Caco-2 (cell line): ENCODE measurements at regions not wholly inside any gene's neighbourhood (a gene's known extent, or its start where the extent isn't known, plus 50 kb on each side); places are given as distances from the start of the nearest gene placed in this dataset.
A peak's percentile ranks its signal among the peaks of the same experiment; 100 is the strongest.

ENCODE experiments used
- BruUV-seq: library from RNA; stranded (reverse); fragments of 400-500 nt; replicated peaks from 2 replicates; lab custom pipeline; 2021; lab: Mats Ljungman, UMichigan
- CTCF ChIA-PET: fragments of 300-600 bp; sonication (Branson Sonifier 250); formaldehyde crosslinking; loops from one replicate; lab custom pipeline; 2022; ENCODE audit warnings: antibody characterized with exemption; lab: Charles Lee
- POLR2A ChIA-PET: fragments of 300-600 bp; sonication (Branson Sonifier 250); formaldehyde crosslinking; loops from one replicate; lab custom pipeline; 2022; ENCODE audit warnings: antibody characterized with exemption; lab: Charles Lee
- DNase-seq, 2 experiments: peaks; one replicate each; pipeline versions ENCODE4 v3.0.0 to v3.0.0-alpha.2; 2020 to 2022
- H3K27me3 ChIP-seq: replicated peaks from 2 replicates; pipeline ENCODE4 v1.6.0; 2011; ENCODE audit warnings: low read length; ENCODE audit not compliant: control insufficient read depth, insufficient read depth
- H3K36me3 ChIP-seq: 2 replicates; pipeline ENCODE4 v1.5.1; 2011; ENCODE audit warnings: low read length; ENCODE audit not compliant: control insufficient read depth, insufficient read depth
- H3K4me1 ChIP-seq: fragments of 250-450 bp; sonication (Bioruptor Pico); 2 replicates; pipeline ENCODE4 v1.5.1; 2020; ENCODE audit warnings: mild to moderate bottlenecking
- H3K4me3 ChIP-seq: 2 replicates; pipeline ENCODE4 v1.5.1; 2011; ENCODE audit warnings: low read depth, mild to moderate bottlenecking, control low read depth, low read length
- H3K9me3 ChIP-seq: fragments of 250-450 bp; sonication (Bioruptor Pico); 2 replicates; pipeline ENCODE4 v1.5.1; 2020; ENCODE audit warnings: mild to moderate bottlenecking, moderate library complexity
- H3K27ac Mint-ChIP-seq: one replicate; pipeline ENCODE4 v1.8.0; 2022; ENCODE audit warnings: mixed read lengths; ENCODE audit not compliant: unreplicated experiment
- H3K27me3 Mint-ChIP-seq: one replicate; pipeline ENCODE4 v1.8.0; 2022; ENCODE audit warnings: mixed read lengths; ENCODE audit not compliant: insufficient read depth, unreplicated experiment
- H3K36me3 Mint-ChIP-seq: one replicate; pipeline ENCODE4 v1.8.0; 2022; ENCODE audit warnings: mild to moderate bottlenecking, mixed read lengths; ENCODE audit not compliant: insufficient read depth, unreplicated experiment
- H3K4me1 Mint-ChIP-seq: one replicate; pipeline ENCODE4 v1.8.0; 2022; ENCODE audit warnings: low read depth, mixed read lengths; ENCODE audit not compliant: unreplicated experiment
- H3K4me3 Mint-ChIP-seq: one replicate; pipeline ENCODE4 v1.8.0; 2022; ENCODE audit warnings: mild to moderate bottlenecking, moderate library complexity, mixed read lengths; ENCODE audit not compliant: unreplicated experiment
- H3K9me3 Mint-ChIP-seq: one replicate; pipeline ENCODE4 v1.8.0; 2022; ENCODE audit warnings: mixed read lengths; ENCODE audit not compliant: unreplicated experiment
- intact Hi-C: fragments of 100-400 bp; cut with micrococcal nuclease; formaldehyde crosslinking; loops from one replicate; pipeline ENCODE4 v1.10.0; 2022; ENCODE audit not compliant: unreplicated experiment
- TF ChIP-seq, protein P1 (sequence below), 2 experiments: fragments of 200-600 bp in 1 of 2; IDR thresholded peaks; 1 replicate in 1 of 2; 2 replicates in 1 of 2; pipeline versions ENCODE4 v1.5.1 to v1.8.0; 2011 to 2022; ENCODE audit warnings: antibody characterized with exemption in 1 of 2, control low read depth in 1 of 2, inconsistent platforms in 1 of 2, low read depth in 1 of 2, low read length in 1 of 2, mild to moderate bottlenecking in 1 of 2, moderate library complexity in 1 of 2; ENCODE audit not compliant: insufficient read depth in 1 of 2, severe bottlenecking in 1 of 2, unreplicated experiment in 1 of 2

DNA sequence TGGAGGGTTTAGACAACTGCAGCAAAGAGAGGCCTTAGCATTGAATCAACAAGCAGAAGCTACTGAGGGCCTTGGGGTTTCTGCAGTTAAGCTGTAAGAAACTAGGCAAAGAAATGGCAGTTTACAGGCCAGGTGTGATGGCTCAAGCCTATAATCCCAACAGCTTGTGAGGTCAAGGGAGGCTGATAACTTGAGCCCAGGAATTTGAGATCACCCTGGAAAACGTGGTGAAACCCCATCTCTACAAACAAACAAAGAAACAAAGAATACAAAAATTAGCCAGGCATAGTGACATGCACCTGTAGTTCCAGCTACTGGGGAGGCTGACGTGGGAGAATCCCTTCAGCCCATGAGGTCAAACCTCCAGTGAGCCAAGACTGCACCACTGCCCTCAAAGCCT is 421.6 kb upstream of the CHST9 start:
- no peaks in the 10 kb centered on the region for H3K9me3 ChIP-seq
- TF ChIP-seq, protein P1, sequence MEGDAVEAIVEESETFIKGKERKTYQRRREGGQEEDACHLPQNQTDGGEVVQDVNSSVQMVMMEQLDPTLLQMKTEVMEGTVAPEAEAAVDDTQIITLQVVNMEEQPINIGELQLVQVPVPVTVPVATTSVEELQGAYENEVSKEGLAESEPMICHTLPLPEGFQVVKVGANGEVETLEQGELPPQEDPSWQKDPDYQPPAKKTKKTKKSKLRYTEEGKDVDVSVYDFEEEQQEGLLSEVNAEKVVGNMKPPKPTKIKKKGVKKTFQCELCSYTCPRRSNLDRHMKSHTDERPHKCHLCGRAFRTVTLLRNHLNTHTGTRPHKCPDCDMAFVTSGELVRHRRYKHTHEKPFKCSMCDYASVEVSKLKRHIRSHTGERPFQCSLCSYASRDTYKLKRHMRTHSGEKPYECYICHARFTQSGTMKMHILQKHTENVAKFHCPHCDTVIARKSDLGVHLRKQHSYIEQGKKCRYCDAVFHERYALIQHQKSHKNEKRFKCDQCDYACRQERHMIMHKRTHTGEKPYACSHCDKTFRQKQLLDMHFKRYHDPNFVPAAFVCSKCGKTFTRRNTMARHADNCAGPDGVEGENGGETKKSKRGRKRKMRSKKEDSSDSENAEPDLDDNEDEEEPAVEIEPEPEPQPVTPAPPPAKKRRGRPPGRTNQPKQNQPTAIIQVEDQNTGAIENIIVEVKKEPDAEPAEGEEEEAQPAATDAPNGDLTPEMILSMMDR (IDR thresholded peaks at IDR 0.05; ENCODE audit: insufficient read depth in 1 of 2, low read depth in 1 of 2, low read length in 1 of 2, severe bottlenecking in 1 of 2, unreplicated experiment in 1 of 2) = no peak

DNA sequence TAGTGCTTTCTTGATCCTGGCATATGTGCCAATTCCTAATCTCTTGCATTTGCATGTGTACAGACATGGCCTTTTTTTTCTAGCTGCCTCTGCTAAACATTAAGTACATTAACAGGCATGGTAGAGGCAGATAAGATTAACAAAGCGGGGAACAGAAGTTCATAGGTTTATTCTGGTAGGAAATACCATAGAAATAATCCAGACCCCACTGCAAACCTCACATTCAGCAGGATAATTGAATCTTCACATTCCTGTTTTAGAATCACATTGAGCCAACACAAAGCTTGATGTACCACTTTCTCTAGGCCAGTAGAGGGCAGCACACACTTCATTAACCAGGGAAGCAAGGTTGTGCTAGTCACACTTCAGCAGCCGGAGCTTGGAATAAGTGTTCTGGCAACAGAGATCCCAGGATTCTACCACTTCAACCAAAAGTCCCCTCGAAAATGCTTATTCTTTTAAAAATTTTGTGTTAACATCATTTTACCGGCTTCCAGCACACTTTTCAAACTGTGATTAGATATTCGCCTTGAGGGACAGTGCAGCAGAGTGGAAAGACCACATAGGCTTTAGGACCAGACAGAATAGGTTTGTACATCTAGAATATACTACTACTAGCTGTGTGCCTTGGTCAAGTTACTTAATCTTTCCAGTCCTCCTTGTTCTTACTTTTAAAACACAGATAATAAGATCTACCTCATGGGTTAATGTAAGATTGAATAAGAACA is 420.2 kb upstream of the CHST9 start:
- ChIA-PET CTCF (interaction anchor here (1.2 kb wide), 1 partner anchor 145 kb away, joined by 6 read pairs; no protein-coding TSS in a partner anchor), POLR2A (interaction anchor here (0.5 kb wide), 1 partner anchor 529 kb away, joined by 3 read pairs; no protein-coding TSS in a partner anchor)
- H3K36me3 ChIP-seq = no peaks in the 10 kb centered on the region
- H3K4me1 ChIP-seq = no peaks in the 10 kb centered on the region
- H3K36me3 Mint-ChIP-seq = no peaks in the 10 kb centered on the region
- TF ChIP-seq, protein P1 (IDR thresholded peaks at IDR 0.05; ENCODE audit: insufficient read depth in 1 of 2, low read depth in 1 of 2, low read length in 1 of 2, severe bottlenecking in 1 of 2, unreplicated experiment in 1 of 2) = peak; percentile 51 to 53
- H3K9me3 Mint-ChIP-seq = no peaks in the 10 kb centered on the region
- no peaks in the 10 kb centered on the region for H3K9me3 ChIP-seq
- BruUV-seq = no TSS peak
- intact Hi-C loops = loop anchor here (1.0 to 5.0 kb wide), 2 partner anchors 147 to 584 kb away; no protein-coding TSS in a partner anchor
- no peak overlapping the region for H3K4me3 ChIP-seq
- H3K4me3 Mint-ChIP-seq = no peak overlapping the region
- no peaks in the 10 kb centered on the region for H3K27me3 Mint-ChIP-seq
- peak; percentile 32 to 46 for DNase-seq
- no peaks in the 10 kb centered on the region for H3K27me3 ChIP-seq
- no peak overlapping the region for H3K27ac Mint-ChIP-seq
- H3K4me1 Mint-ChIP-seq = peaks cover 7% of the 10 kb centered on the region

More for the DNA sequence above, 421.6 kb upstream of the CHST9 start:
- ChIA-PET CTCF (interaction anchor here (0.7 kb wide), 2 partner anchors 144 to 418 kb away, joined by 3 to 4 read pairs; no protein-coding TSS in a partner anchor), POLR2A (interaction anchor here (0.6 kb wide), 1 partner anchor 1215 kb away, joined by 3 read pairs; no protein-coding TSS in a partner anchor)
- Histone ChIP-seq H3K36me3 (no peaks in the 10 kb centered on the region), H3K27me3 (no peaks in the 10 kb centered on the region), H3K4me1 (no peaks in the 10 kb centered on the region), H3K4me3 (no peak overlapping the region)
- H3K4me3 Mint-ChIP-seq = no peak overlapping the region
- no TSS peak for BruUV-seq
- no peak overlapping the region for H3K27ac Mint-ChIP-seq
- no peaks in the 10 kb centered on the region for H3K27me3 Mint-ChIP-seq
- H3K9me3 Mint-ChIP-seq = no peaks in the 10 kb centered on the region
- peaks cover 7% of the 10 kb centered on the region for H3K4me1 Mint-ChIP-seq
- DNase-seq = no peak
- H3K36me3 Mint-ChIP-seq = no peaks in the 10 kb centered on the region
- intact Hi-C loops = loop anchor here (5.0 kb wide), 1 partner anchor 146 kb away; no protein-coding TSS in a partner anchor

DNA sequence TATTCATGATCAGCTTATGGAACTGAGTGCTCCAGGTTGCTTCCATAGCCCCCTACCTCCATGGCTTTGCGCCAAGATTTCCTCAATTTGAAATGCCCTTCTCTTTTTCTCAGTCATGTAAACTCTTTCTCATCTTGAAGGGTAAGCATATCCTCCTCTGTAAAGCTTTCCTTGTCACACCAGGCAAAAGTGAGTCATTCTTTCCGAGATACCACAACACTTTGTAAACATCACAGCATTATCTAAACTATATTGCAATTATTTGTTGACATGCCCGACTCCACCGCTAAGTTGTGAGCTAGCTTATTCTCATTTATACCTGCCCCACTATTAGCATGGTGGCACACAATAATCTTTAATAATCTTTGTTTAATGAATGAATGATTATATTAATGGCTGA is 419.5 kb upstream of the CHST9 start:
- TF ChIP-seq, protein P1 (IDR thresholded peaks at IDR 0.05; ENCODE audit: insufficient read depth in 1 of 2, low read depth in 1 of 2, low read length in 1 of 2, severe bottlenecking in 1 of 2, unreplicated experiment in 1 of 2) = no peak
- Mint-ChIP-seq H3K4me1 (peaks cover 7% of the 10 kb centered on the region), H3K36me3 (no peaks in the 10 kb centered on the region), H3K27me3 (no peaks in the 10 kb centered on the region), H3K9me3 (no peaks in the 10 kb centered on the region), H3K27ac (no peak overlapping the region), H3K4me3 (no peak overlapping the region)
- no TSS peak for BruUV-seq
- ChIA-PET POLR2A (no interaction called here), CTCF (interaction anchor here (1.2 kb wide), 1 partner anchor 146 kb away, joined by 6 read pairs; no protein-coding TSS in a partner anchor)
- no peak overlapping the region for H3K4me3 ChIP-seq
- intact Hi-C loops = no loop called here
- no peaks in the 10 kb centered on the region for H3K9me3 ChIP-seq
- H3K4me1 ChIP-seq = no peaks in the 10 kb centered on the region
- H3K36me3 ChIP-seq = no peaks in the 10 kb centered on the region
- DNase-seq = no peak
- H3K27me3 ChIP-seq = no peaks in the 10 kb centered on the region
